ENCODE measurements at regions not wholly inside any gene's neighbourhood (a gene's known extent, or its start where the extent isn't known, plus 50 kb on each side); places are given as distances from the start of the nearest gene placed in this dataset.

DNA sequence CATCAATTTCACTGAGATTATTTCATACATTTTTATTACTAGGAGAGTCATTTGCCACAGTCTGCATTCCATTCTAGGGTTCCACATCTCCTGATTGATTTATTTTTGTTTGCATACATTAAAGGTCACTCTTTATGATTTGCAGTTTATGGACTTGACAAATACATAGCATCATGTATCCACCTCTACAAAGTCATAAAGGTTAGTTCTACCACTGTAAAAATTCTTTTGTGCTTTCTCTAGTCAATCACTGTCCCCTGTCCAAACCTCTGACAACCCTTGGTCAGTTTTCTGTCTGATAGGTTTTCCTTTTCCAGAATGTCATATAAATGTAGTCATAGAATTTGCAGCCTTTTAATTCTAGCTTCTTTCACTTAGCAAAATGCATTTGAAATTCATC lies 434.6 kb upstream of the MON1B start:
- TF ChIP-seq, protein P1, sequence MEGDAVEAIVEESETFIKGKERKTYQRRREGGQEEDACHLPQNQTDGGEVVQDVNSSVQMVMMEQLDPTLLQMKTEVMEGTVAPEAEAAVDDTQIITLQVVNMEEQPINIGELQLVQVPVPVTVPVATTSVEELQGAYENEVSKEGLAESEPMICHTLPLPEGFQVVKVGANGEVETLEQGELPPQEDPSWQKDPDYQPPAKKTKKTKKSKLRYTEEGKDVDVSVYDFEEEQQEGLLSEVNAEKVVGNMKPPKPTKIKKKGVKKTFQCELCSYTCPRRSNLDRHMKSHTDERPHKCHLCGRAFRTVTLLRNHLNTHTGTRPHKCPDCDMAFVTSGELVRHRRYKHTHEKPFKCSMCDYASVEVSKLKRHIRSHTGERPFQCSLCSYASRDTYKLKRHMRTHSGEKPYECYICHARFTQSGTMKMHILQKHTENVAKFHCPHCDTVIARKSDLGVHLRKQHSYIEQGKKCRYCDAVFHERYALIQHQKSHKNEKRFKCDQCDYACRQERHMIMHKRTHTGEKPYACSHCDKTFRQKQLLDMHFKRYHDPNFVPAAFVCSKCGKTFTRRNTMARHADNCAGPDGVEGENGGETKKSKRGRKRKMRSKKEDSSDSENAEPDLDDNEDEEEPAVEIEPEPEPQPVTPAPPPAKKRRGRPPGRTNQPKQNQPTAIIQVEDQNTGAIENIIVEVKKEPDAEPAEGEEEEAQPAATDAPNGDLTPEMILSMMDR (IDR thresholded peaks at IDR 0.05; ENCODE audit: extremely low read depth, missing control alignments), result no peak
- no peak for DNase-seq (ENCODE audit: low spot score)

DNA sequence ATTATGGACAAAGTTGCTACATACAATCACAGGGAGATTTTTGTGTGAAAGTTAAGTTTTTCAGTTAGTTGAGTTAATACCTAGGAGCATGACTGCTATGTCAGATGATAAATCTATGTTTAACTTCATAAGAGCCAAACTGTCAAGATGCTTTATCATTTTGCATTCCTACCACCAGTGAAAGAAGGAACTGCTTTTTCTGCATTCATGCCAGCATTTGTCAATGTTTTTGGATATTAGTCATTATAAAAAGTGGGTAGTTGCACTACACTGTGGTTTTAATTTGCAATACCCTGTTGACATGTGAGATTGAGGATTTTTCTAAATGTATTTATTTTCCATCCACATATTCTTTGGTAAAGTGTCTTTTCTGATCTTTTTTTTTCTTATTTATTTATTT lies 434.0 kb upstream of the MON1B start:
- TF ChIP-seq, protein P1 (IDR thresholded peaks at IDR 0.05; ENCODE audit: extremely low read depth, missing control alignments), result no peak
- no peak for DNase-seq (ENCODE audit: low spot score)

DNA sequence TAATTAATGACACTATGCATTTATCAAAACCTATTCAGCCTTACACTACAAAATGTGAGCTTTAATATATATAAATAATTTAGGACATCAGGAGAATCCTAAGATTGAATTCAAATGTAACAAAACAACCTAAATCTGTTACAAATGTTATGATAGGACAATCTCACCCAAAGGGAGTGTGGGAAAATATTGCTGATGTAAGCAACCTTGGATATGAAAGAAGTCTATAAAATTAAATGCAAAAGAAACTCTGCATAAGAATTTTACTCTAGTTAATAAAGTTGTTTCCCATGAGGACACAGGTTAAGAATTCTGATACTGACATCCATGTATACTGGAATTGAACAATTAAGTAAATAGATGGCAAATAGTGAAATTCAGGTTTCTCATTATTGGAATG lies 424.5 kb upstream of the MON1B start:
- no peak for DNase-seq (ENCODE audit: low spot score)

DNA sequence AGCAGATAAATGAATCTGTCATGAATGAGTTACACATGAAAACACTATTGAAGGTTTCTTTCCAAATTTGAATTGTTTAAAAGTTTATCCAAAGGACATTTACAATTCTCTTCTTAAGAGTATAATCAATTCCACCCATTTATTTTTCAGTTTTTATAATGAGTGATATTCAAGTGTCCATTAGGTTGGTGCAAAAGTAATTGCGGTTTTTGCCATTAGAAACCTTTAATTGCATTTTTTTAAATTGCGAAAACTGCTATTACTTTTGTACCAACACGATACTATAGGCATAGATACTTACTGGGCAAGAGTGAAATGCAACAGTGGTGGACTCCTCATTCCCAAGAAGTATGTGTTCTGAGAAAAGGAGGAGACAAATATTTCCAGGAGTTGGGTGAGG lies 422.7 kb upstream of the MON1B start:
- no peak for DNase-seq (ENCODE audit: low spot score)
- TF ChIP-seq, protein P1 (IDR thresholded peaks at IDR 0.05; ENCODE audit: extremely low read depth, missing control alignments), result no peak

More for the DNA sequence above, 424.5 kb upstream of the MON1B start:
- TF ChIP-seq, protein P1 (IDR thresholded peaks at IDR 0.05; ENCODE audit: extremely low read depth, missing control alignments), result no peak

DNA sequence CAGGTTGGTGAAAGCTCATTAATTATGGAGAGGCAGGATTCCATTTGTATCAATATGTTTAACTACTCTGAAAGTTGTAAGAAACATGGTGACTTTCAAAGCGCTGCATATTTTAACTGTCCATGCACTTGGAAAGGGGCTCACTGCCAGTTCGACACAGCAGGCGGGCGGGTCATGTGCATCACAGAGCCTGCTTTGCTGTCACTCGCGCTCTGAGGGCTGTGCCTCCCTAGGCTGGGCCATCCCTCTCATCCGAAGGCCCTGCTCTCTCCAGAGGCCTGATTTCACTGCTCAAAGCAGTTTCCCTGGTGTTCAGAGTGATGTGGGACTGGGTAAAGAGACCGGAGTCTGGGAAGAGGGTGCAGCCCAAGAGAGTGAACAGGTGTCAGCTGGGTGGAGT lies 422.0 kb upstream of the MON1B start:
- TF ChIP-seq, protein P1 (IDR thresholded peaks at IDR 0.05; ENCODE audit: extremely low read depth, missing control alignments), result no peak
- no peak for DNase-seq (ENCODE audit: low spot score)

DNA sequence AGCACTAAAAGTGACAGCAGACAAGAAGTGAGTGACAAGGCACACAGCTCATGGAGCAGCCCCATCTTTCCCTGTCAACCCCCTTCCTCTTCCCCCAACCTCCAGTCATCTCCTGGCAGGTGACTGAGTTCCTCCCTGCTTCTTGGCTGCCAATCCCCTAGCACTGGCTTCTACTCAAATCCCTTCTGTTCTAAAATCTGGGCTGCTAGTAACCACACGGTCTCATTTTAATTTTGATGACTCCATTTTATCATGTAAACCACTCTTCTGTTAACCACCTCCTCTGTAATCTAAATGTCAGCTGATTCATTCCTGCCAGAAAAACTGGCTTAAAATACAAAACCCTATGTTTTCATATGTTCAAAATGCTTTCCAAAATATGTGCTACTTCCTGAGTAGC lies 419.8 kb upstream of the MON1B start:
- TF ChIP-seq, protein P1 (IDR thresholded peaks at IDR 0.05; ENCODE audit: extremely low read depth, missing control alignments), result no peak
- no peak for DNase-seq (ENCODE audit: low spot score)

DNA sequence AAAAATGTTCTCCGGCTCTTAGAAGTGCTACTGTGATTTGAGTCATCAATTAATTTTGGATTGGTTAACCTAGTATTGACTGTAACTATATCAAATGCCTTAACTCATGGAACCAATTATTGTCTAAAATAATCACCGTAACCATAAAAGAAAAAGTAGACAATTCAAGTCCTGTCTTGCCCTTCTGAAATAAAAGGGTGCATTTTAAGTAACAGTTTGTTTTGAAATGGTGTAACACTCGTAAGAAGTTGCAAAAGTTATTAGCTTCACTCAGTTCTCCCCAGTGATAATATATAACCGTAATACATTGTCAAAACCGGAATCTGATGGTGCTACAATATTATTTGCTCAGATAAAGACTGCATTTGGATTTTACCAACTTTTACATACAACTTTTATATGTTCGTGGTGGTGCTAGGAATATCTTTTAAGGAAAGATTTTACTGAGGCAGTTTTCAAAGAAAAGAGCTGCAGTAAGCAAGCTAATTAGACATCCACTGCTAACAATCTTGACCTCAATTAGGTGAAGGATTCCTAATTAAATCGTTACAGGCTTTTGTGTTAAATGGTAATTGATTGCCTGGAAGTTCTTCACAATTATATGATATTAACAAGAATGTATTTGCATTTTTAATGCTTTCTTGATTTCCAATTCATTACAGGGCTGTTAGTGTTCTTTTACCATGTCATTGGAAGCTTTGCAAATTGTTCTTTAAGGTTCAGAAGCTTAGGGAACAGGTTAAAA lies 413.1 kb upstream of the MON1B start:
- TF ChIP-seq, protein P1 (IDR thresholded peaks at IDR 0.05; ENCODE audit: extremely low read depth, missing control alignments), result no peak
- no peak for DNase-seq (ENCODE audit: low spot score)
